ENCODE measurements at regions not wholly inside any gene's neighbourhood (a gene's known extent, or its start where the extent isn't known, plus 50 kb on each side); places are given as distances from the start of the nearest gene placed in this dataset.
"Not testable (repeated sequence)": the region's sequence is repeated elsewhere in the genome, so short reads cannot be mapped to it uniquely, and the experiment has no call there.

DNA sequence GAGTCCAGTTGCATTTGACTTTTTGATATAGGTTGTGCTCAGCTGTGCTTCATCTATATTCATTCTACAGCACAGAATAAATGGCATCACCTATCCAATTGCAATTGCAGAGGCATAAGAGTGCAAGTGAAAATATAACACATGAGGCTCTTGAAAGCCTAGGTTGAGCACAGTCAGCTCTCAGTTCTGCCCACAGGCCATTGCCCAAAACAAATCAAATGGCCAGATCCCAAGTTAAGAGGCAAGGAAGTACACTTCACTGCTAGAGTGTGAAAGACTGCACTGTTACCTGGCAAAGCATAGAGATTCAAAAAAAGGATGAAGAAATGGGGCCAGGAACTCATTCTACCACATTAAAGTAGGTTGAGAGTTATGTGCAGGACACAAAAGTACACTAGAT, 305.5 kb upstream of the SEMA6A start:
- no peak overlapping the region for H3K4me3 ChIP-seq (ENCODE audit: low read depth, low read length)
- TF ChIP-seq, protein P1, sequence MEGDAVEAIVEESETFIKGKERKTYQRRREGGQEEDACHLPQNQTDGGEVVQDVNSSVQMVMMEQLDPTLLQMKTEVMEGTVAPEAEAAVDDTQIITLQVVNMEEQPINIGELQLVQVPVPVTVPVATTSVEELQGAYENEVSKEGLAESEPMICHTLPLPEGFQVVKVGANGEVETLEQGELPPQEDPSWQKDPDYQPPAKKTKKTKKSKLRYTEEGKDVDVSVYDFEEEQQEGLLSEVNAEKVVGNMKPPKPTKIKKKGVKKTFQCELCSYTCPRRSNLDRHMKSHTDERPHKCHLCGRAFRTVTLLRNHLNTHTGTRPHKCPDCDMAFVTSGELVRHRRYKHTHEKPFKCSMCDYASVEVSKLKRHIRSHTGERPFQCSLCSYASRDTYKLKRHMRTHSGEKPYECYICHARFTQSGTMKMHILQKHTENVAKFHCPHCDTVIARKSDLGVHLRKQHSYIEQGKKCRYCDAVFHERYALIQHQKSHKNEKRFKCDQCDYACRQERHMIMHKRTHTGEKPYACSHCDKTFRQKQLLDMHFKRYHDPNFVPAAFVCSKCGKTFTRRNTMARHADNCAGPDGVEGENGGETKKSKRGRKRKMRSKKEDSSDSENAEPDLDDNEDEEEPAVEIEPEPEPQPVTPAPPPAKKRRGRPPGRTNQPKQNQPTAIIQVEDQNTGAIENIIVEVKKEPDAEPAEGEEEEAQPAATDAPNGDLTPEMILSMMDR (IDR thresholded peaks at IDR 0.05; ENCODE audit: low read depth, low read length, missing control alignments) = no peak
- no peak for DNase-seq (ENCODE audit: low read depth)
- in situ Hi-C loops (cut with HindIII; ENCODE audit: low sequenced_read_pairs) = no loop called here

DNA sequence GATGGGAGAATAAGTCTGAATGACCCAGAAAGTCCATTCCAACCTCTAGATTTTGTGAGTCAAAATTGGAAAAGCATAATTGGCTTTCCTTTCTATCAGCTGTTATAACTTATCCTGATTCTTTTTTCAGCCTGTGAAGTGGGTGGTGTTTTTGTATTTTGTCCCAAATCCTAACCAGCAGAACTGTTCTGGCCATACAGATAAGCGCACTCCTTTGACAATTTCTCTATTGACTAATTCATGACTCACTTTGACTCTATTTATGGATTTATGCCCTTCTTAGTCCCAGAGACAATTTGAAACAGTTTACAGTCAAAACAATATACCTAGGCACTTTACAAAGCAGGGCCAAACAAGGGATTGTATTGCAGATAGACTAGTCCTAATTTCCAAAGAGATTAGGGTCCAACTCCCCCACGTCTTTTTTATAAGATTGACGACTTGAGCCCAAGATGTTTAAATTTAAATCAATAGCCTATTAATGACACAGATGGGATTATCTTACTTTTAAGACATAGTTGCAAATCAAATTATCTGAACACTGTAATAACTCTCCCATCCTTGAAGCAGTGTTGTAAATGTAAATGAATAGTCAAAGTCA, 301.7 kb upstream of the SEMA6A start:
- no peak for DNase-seq (ENCODE audit: low read depth)
- in situ Hi-C loops (cut with HindIII; ENCODE audit: low sequenced_read_pairs) = no loop called here
- H3K4me3 ChIP-seq (ENCODE audit: low read depth, low read length) = no peak overlapping the region
- TF ChIP-seq, protein P1 (IDR thresholded peaks at IDR 0.05; ENCODE audit: low read depth, low read length, missing control alignments) = no peak

DNA sequence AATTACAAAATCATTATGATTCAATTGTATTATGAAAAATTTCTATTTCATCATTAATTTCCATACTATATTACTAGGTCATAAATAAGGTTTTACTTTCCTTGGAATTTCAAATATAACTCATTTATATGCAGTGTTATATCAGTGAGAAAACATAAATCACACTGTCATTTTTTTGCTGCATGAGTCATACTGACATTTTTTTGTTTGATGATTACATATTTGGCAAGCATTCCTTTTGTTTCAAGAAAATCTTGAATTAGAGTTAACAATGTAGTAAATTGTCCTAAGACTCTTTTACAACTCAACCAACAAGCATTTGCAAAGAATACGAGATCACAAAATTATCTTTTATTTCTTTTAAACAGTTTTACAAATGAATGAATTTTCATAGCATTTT, 298.4 kb upstream of the SEMA6A start:
- DNase-seq (ENCODE audit: low read depth) = no peak
- in situ Hi-C loops (cut with HindIII; ENCODE audit: low sequenced_read_pairs) = no loop called here
- TF ChIP-seq, protein P1 (IDR thresholded peaks at IDR 0.05; ENCODE audit: low read depth, low read length, missing control alignments) = no peak
- H3K4me3 ChIP-seq (ENCODE audit: low read depth, low read length) = no peak overlapping the region

DNA sequence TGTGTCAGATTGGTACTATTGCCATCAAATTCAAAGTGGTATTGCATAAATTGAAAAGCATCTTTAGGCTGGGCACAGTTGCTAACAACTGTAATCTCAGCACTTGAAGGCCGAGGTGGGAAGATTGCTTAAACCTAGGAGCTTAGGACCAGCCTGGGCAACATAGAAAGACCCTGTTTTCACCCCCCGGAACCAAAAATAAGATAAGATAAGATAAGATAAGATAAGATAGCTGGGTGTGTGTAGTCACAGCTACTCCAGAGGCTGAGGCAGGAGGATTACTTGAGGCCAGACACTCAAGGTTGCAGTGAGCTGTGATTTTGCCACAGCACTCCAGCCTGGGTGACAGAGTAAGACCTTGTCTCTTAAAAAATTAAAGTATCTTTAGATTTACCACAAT, 297.9 kb upstream of the SEMA6A start:
- no peak overlapping the region for H3K4me3 ChIP-seq (ENCODE audit: low read depth, low read length)
- TF ChIP-seq, protein P1 (IDR thresholded peaks at IDR 0.05; ENCODE audit: low read depth, low read length, missing control alignments) = no peak
- in situ Hi-C loops (cut with HindIII; ENCODE audit: low sequenced_read_pairs) = no loop called here
- DNase-seq (ENCODE audit: low read depth) = no peak

DNA sequence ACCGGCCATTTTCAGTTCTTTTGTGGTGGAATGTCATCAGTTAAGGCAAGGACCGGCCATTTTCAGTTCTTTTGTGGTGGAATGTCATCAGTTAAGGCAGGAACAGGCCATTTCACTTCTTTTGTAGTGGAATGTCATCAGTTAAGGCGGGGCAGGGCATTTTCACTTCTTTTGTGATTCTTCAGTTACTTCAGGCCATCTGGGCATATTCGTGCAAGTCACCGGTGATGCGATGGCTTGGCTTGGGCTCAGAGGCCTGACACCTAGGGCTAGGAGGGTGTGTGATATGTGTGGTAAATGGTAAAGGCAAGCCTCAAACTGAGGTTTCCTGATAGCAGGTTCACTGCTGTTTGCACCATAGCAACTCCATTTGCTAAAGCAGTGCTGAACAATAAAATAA, 293.2 kb upstream of the SEMA6A start:
- H3K4me3 ChIP-seq (ENCODE audit: low read depth, low read length); in situ Hi-C loops (cut with HindIII; ENCODE audit: low sequenced_read_pairs); DNase-seq (ENCODE audit: low read depth): not testable (repeated sequence)

DNA sequence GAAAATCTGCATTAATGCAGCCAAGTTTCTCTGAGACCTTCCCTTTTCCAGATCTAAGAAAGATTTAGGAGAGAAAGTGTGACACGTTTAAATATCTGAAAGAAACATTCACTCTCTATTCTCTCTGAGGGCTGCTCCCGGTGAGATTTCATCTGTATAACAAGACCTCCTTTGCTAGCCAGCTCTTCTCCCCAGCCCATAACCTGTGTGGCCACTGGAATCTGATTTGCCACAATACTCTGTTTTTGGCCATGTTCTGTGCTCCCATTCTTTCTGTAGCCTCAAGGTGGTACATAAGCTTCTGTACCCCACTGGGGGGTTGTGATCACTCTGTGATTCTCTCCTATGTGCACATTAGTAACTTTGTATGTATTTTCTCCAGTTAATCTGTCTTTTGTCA, 291.0 kb upstream of the SEMA6A start:
- H3K4me3 ChIP-seq (ENCODE audit: low read depth, low read length) = no peak overlapping the region
- DNase-seq (ENCODE audit: low read depth) = no peak
- in situ Hi-C loops (cut with HindIII; ENCODE audit: low sequenced_read_pairs) = no loop called here
- TF ChIP-seq, protein P1 (IDR thresholded peaks at IDR 0.05; ENCODE audit: low read depth, low read length, missing control alignments) = no peak

DNA sequence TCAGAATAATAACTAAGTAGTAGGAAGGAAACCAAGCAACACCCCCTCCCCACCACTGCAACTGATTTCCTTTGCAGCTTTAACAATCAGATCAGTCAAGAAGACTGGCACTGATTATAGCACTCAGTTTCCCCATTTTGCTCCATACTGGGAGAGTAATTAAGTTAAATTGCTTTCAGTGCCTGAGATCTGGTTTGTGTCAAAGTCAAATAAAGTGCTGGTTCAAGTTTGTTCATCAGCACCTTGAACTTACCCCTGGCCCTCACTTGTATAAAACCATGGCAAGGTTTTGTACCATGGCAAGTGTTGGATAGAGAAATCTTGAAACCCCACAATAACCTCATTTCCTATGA, 290.2 kb upstream of the SEMA6A start:
- no peak for DNase-seq (ENCODE audit: low read depth)
- no peak overlapping the region for H3K4me3 ChIP-seq (ENCODE audit: low read depth, low read length)
- TF ChIP-seq, protein P1 (IDR thresholded peaks at IDR 0.05; ENCODE audit: low read depth, low read length, missing control alignments) = no peak
- in situ Hi-C loops (cut with HindIII; ENCODE audit: low sequenced_read_pairs) = no loop called here
